Endothelial cell of umbilical vein (primary cell): ENCODE measurements at regions not wholly inside any gene's neighbourhood (a gene's known extent, or its start where the extent isn't known, plus 50 kb on each side); places are given as distances from the start of the nearest gene placed in this dataset.

Experiments used
- BruUV-seq: library from RNA; stranded (reverse); fragments of 400-500 nt; replicated peaks from 2 replicates; lab custom pipeline; 2021; lab: Mats Ljungman, UMichigan
- CTCF ChIA-PET: fragments of 300-600, 350-600 bp; sonication (Branson Sonifier 250); formaldehyde crosslinking; loops from one replicate; lab custom pipeline; 2021; ENCODE audit warnings: antibody characterized with exemption, inconsistent platforms; lab: Charles Lee
- POLR2A ChIA-PET: fragments of 300-600, 350-600 bp; sonication (Branson Sonifier 250); formaldehyde crosslinking; loops from one replicate; lab custom pipeline; 2021; ENCODE audit warnings: antibody characterized with exemption, inconsistent platforms; lab: Charles Lee
- DNase-seq: peaks from one replicate; pipeline ENCODE4 v3.0.0-alpha.2; 2011; ENCODE audit warnings: low read depth, low spot score
- FAIRE-seq: peaks from 2 replicates; lab custom pipeline; 2011; peaks lifted over from hg19 to GRCh38; lab: Jason Lieb, UNC
- H2AFZ ChIP-seq: 2 replicates; pipeline ENCODE4 v1.6.0; 2012; ENCODE audit warnings: low read depth, low read length, control low read depth, inconsistent platforms
- H3K27ac ChIP-seq: 2 replicates; pipeline ENCODE4 v1.5.1; 2011; ENCODE audit warnings: low read depth, mild to moderate bottlenecking, control low read depth, low read length, moderate library complexity; ENCODE audit not compliant: insufficient read depth
- H3K27me3 ChIP-seq, 2 experiments: 2 replicates each; pipeline versions ENCODE4 v1.6.0 to v1.6.1; 2011; ENCODE audit warnings: low read length in 2 of 2, mixed read lengths in 1 of 2; ENCODE audit not compliant: control insufficient read depth in 2 of 2, insufficient read depth in 2 of 2
- H3K36me3 ChIP-seq, 2 experiments: 2 replicates in 1 of 2; 3 replicates in 1 of 2; pipeline ENCODE4 v1.5.1; 2011; ENCODE audit warnings: low read length in 2 of 2, mild to moderate bottlenecking in 1 of 2, moderate library complexity in 1 of 2; ENCODE audit not compliant: control insufficient read depth in 2 of 2, insufficient read depth in 2 of 2; ENCODE audit errors: extremely low read depth in 1 of 2
- H3K4me1 ChIP-seq: 3 replicates; pipeline ENCODE4 v1.5.1; 2011; ENCODE audit warnings: mild to moderate bottlenecking, low read length; ENCODE audit not compliant: control insufficient read depth, insufficient read depth; ENCODE audit errors: extremely low read depth
- H3K4me2 ChIP-seq: 2 replicates; pipeline ENCODE4 v1.6.1; 2011; ENCODE audit warnings: low read length, control low read depth, mixed read lengths; ENCODE audit not compliant: insufficient read depth
- H3K4me3 ChIP-seq, 3 experiments: fragments of 200-600 bp in 1 of 3; sonication (generic), shearing (Covaris generic) in 1 of 3; replicated peaks in 1 of 3; 2 replicates each; pipeline ENCODE4 v1.5.1; 2011 to 2016; ENCODE audit warnings: control low read depth in 3 of 3, low read length in 3 of 3, mild to moderate bottlenecking in 2 of 3, inconsistent platforms in 1 of 3, low read depth in 1 of 3, moderate library complexity in 1 of 3; ENCODE audit not compliant: insufficient read depth in 1 of 3
- H3K79me2 ChIP-seq: 2 replicates; pipeline ENCODE4 v1.6.0; 2012; ENCODE audit warnings: low read length, inconsistent platforms; ENCODE audit not compliant: control insufficient read depth, insufficient read depth
- H3K9ac ChIP-seq: replicated peaks from 2 replicates; pipeline ENCODE3; 2011; ENCODE audit warnings: low read length, control low read depth; ENCODE audit not compliant: insufficient read depth; ENCODE audit errors: extremely low read depth
- H3K9me1 ChIP-seq: replicated peaks from 3 replicates; pipeline ENCODE4 v1.6.0; 2011; ENCODE audit warnings: mild to moderate bottlenecking, low read length; ENCODE audit not compliant: control insufficient read depth, insufficient read depth; ENCODE audit errors: extremely low read depth
- H3K9me3 ChIP-seq: replicated peaks from 2 replicates; pipeline ENCODE4 v1.5.1; 2012; ENCODE audit warnings: low read length, inconsistent platforms; ENCODE audit not compliant: control insufficient read depth, insufficient read depth
- H4K20me1 ChIP-seq: replicated peaks from 2 replicates; pipeline ENCODE3; 2011; ENCODE audit warnings: mild to moderate bottlenecking, low read length; ENCODE audit not compliant: control insufficient read depth, insufficient read depth; ENCODE audit errors: extremely low read depth
- EZH2 ChIP-seq: IDR thresholded peaks from 2 replicates; pipeline ENCODE4 v1.6.1; 2012; ENCODE audit warnings: borderline replicate concordance, low read depth, mild to moderate bottlenecking, moderate library complexity, low read length, inconsistent platforms; ENCODE audit not compliant: severe bottlenecking
- FOS ChIP-seq: IDR thresholded peaks from 2 replicates; pipeline ENCODE4 v1.6.1; 2011; ENCODE audit warnings: mild to moderate bottlenecking, low read length, moderate library complexity, borderline replicate concordance; ENCODE audit not compliant: insufficient read depth
- GATA2 ChIP-seq: IDR thresholded peaks from 2 replicates; pipeline ENCODE4 v1.7.0; 2011; ENCODE audit warnings: low read depth, mild to moderate bottlenecking, moderate library complexity, mixed read lengths, low read length; ENCODE audit not compliant: insufficient read length, insufficient read depth
- JUN ChIP-seq: IDR thresholded peaks from 2 replicates; pipeline ENCODE4 v1.6.1; 2011; ENCODE audit warnings: borderline replicate concordance, low read depth; ENCODE audit not compliant: insufficient read length, insufficient read depth
- MYC ChIP-seq: IDR thresholded peaks from one replicate; pipeline ENCODE4 v1.6.1; 2011; ENCODE audit warnings: mild to moderate bottlenecking, low read depth, low read length
- POLR2A ChIP-seq: IDR thresholded peaks from 2 replicates; pipeline ENCODE4 v1.6.1; 2012; ENCODE audit warnings: low read depth, mild to moderate bottlenecking, control low read depth, low read length
- POLR2AphosphoS5 ChIP-seq: IDR thresholded peaks from 2 replicates; pipeline ENCODE4 v1.6.1; 2012; ENCODE audit warnings: low read depth, mild to moderate bottlenecking, control low read depth, low read length, moderate library complexity; ENCODE audit not compliant: insufficient read depth
- dilution Hi-C: fragments of 300-500 bp; cut with MboI; formaldehyde crosslinking; loops from one replicate; pipeline ENCODE4 v1.15.0; 2019; ENCODE audit warnings: low sequenced_read_pairs; ENCODE audit not compliant: extremely low pct_ligation_motif_present
- intact Hi-C: fragments of 100-400 bp; cut with micrococcal nuclease; formaldehyde crosslinking; loops from one replicate; pipeline ENCODE4 v1.10.0; 2022
- TF ChIP-seq, protein P1 (sequence below): IDR thresholded peaks from 2 replicates; pipeline ENCODE4 v1.6.1; 2011; ENCODE audit not compliant: insufficient read depth, insufficient read length
- TF ChIP-seq, protein P2 (sequence below), 2 donors: IDR thresholded peaks; 1 replicate in 1 of 2; 2 replicates in 1 of 2; pipeline ENCODE4 v1.5.1; 2011; ENCODE audit warnings: low read length in 2 of 2, mild to moderate bottlenecking in 2 of 2, moderate library complexity in 2 of 2, control low read depth in 1 of 2, inconsistent platforms in 1 of 2, low read depth in 1 of 2; ENCODE audit not compliant: insufficient read depth in 1 of 2; ENCODE audit errors: extremely low read depth in 1 of 2

- no TSS peak for BruUV-seq
- Histone ChIP-seq H3K4me2 (no peak overlapping the region), H3K36me3 (no peaks in the 10 kb centered on the region), H3K27me3 (no peaks in the 10 kb centered on the region), H3K79me2 (no peaks in the 10 kb centered on the region), H3K9me1 (no peaks in the 10 kb centered on the region), H3K9me3 (no peaks in the 10 kb centered on the region), H3K27ac (no peak overlapping the region), H3K4me1 (no peaks in the 10 kb centered on the region), H4K20me1 (no peaks in the 10 kb centered on the region), H3K4me3 (no peak overlapping the region), H2AFZ (no peak overlapping the region), H3K9ac (no peak overlapping the region)
- intact Hi-C loops: no loop called here
- FAIRE-seq (no peak), DNase-seq (no peak)
- CTCF ChIA-PET: no interaction called here
- POLR2A ChIA-PET: no interaction called here
- TF ChIP-seq FOS (no peak), GATA2 (no peak), POLR2AphosphoS5 (no peak)
- TF ChIP-seq, protein P1, sequence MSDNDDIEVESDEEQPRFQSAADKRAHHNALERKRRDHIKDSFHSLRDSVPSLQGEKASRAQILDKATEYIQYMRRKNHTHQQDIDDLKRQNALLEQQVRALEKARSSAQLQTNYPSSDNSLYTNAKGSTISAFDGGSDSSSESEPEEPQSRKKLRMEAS: no peak
- dilution Hi-C loops: no loop called here
Observed at GRCh38 chr1:69058454-69058853, 509.3 kb upstream of the LRRC7 start.

DNA sequence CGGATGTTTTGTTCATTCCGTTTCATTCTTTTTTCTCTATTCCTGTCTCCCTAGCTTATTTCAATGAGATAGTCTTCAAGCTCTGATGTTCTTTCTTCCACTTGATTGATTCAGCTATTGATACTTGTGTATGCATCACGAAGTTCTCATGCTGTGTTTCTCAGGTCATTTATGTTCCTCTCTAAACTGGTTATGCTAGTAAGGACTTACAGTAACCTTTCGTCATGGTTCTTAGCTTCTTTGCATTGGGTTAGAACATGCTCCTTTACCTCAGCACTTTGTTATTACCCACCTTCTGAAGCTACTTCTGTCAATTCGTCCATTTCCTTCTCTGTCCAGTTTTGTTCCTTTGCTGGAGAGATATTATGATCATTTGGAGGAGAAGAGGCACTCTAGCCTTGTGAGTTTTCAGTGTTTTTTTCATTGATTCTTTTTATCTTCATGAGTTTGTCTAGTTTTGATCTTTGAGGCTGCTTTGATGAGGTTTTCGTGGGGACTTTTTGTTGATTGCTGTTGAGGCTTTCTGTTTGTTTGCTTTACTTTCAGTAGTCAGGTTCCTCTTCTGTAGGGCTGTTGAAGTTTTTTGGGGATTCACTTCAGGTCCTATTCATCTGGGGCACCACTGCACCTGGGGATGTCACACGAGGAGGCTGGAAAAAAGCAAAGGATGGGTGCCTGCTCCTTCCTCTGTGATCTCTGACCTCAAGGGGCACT, 496.9 kb upstream of the LRRC7 start:
- DNase-seq (no peak), FAIRE-seq (no peak)
- Histone ChIP-seq H2AFZ (no peak overlapping the region), H3K27me3 (no peaks in the 10 kb centered on the region), H3K4me3 (no peak overlapping the region), H3K79me2 (no peaks in the 10 kb centered on the region), H3K36me3 (no peaks in the 10 kb centered on the region), H3K27ac (no peak overlapping the region), H3K9me1 (no peaks in the 10 kb centered on the region), H3K4me2 (no peak overlapping the region), H4K20me1 (no peaks in the 10 kb centered on the region), H3K4me1 (no peaks in the 10 kb centered on the region), H3K9ac (no peak overlapping the region), H3K9me3 (no peaks in the 10 kb centered on the region)
- CTCF ChIA-PET: no interaction called here
- POLR2A ChIA-PET: no interaction called here
- no TSS peak for BruUV-seq
- intact Hi-C loops (no loop called here), dilution Hi-C loops (no loop called here)
- TF ChIP-seq POLR2A (no peak), EZH2 (no peak), JUN (no peak), GATA2 (no peak), FOS (no peak), MYC (no peak), POLR2AphosphoS5 (no peak)
- TF ChIP-seq, protein P1: no peak
- TF ChIP-seq, protein P2, sequence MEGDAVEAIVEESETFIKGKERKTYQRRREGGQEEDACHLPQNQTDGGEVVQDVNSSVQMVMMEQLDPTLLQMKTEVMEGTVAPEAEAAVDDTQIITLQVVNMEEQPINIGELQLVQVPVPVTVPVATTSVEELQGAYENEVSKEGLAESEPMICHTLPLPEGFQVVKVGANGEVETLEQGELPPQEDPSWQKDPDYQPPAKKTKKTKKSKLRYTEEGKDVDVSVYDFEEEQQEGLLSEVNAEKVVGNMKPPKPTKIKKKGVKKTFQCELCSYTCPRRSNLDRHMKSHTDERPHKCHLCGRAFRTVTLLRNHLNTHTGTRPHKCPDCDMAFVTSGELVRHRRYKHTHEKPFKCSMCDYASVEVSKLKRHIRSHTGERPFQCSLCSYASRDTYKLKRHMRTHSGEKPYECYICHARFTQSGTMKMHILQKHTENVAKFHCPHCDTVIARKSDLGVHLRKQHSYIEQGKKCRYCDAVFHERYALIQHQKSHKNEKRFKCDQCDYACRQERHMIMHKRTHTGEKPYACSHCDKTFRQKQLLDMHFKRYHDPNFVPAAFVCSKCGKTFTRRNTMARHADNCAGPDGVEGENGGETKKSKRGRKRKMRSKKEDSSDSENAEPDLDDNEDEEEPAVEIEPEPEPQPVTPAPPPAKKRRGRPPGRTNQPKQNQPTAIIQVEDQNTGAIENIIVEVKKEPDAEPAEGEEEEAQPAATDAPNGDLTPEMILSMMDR (IDR thresholded peaks at IDR 0.05; ENCODE audit: extremely low read depth in 1 of 2, insufficient read depth in 1 of 2, low read depth in 1 of 2, low read length in 2 of 2): no peak
